K562 (cell line): ENCODE measurements at regions not wholly inside any gene's neighbourhood (a gene's known extent, or its start where the extent isn't known, plus 50 kb on each side); places are given as distances from the start of the nearest gene placed in this dataset.

Experiments
- ATAC-seq: fragments of 200-7000 bp; cut with Tn5 transposase; 3 replicates; pipeline ENCODE4 v1.9.1; 2020; ENCODE audit warnings: moderate library complexity
- BruUV-seq: library from RNA; stranded (reverse); fragments of 400-500 nt; replicated peaks from 2 replicates; lab custom pipeline; 2021; lab: Mats Ljungman, UMichigan
- CTCF ChIA-PET: fragments of 300-600 bp; formaldehyde crosslinking; extraction: SDS; loops from one replicate; lab custom pipeline; 2021; ENCODE audit warnings: low intra/inter-chr PET ratio; lab: Yijun Ruan, JAX
- POLR2A ChIA-PET: fragments of 300-600, 350-650 bp; sonication (Branson Sonifier 250); formaldehyde crosslinking; extraction: SDS; loops from one replicate; lab custom pipeline; 2021; ENCODE audit warnings: antibody characterized with exemption, inconsistent platforms; lab: Yijun Ruan, JAX
- DNase-seq, 4 experiments: peaks; one replicate each; pipeline versions ENCODE4 v3.0.0 to v3.0.0-alpha.2; 2011 to 2018; ENCODE audit warnings: low spot score in 3 of 4, mixed read lengths in 3 of 4; ENCODE audit errors: extremely low read depth in 1 of 4
- FAIRE-seq: peaks from 2 replicates; lab custom pipeline; 2011; peaks lifted over from hg19 to GRCh38; lab: Jason Lieb, UNC
- H2AFZ ChIP-seq: 2 replicates; pipeline ENCODE4 v1.6.0; 2011; ENCODE audit warnings: low read depth, low read length, control low read depth, inconsistent platforms
- H3K27ac ChIP-seq: fragments of 200-600 bp; 3 replicates; pipeline ENCODE4 v1.8.0; 2011; ENCODE audit warnings: low read depth, mild to moderate bottlenecking, control low read depth, inconsistent platforms, low read length, moderate library complexity, mixed read lengths; ENCODE audit errors: extremely low read depth
- H3K27me3 ChIP-seq, 2 experiments: fragments of 300-600 bp in 1 of 2; 2 replicates in 1 of 2; 3 replicates in 1 of 2; pipeline versions ENCODE4 v1.6.0 to v1.8.0; 2011; ENCODE audit warnings: inconsistent platforms in 2 of 2, low read length in 2 of 2, mild to moderate bottlenecking in 1 of 2, mixed read lengths in 1 of 2, moderate library complexity in 1 of 2; ENCODE audit not compliant: control insufficient read depth in 2 of 2, insufficient read depth in 2 of 2
- H3K36me3 ChIP-seq: fragments of 300-600 bp; 3 replicates; pipeline ENCODE4 v1.8.0; 2011; ENCODE audit warnings: mild to moderate bottlenecking, low read length, inconsistent platforms; ENCODE audit not compliant: control insufficient read depth, insufficient read depth
- H3K4me1 ChIP-seq, 2 experiments: fragments of 200-600 bp in 1 of 2; replicated peaks in 1 of 2; 2 replicates in 1 of 2; 3 replicates in 1 of 2; pipeline versions ENCODE4 v1.5.1 to v1.8.0; 2011; ENCODE audit warnings: inconsistent platforms in 2 of 2, low read length in 2 of 2, mild to moderate bottlenecking in 1 of 2, mixed read lengths in 1 of 2, moderate library complexity in 1 of 2; ENCODE audit not compliant: control insufficient read depth in 2 of 2, insufficient read depth in 2 of 2
- H3K4me2 ChIP-seq: 2 replicates; pipeline ENCODE4 v1.6.1; 2011; ENCODE audit warnings: low read length, control low read depth, inconsistent platforms, mixed read lengths; ENCODE audit not compliant: insufficient read depth
- H3K4me3 ChIP-seq: fragments of 200-600 bp; sonication (generic), shearing (Covaris generic); 2 replicates; pipeline ENCODE4 v1.5.1; 2016; ENCODE audit warnings: control low read depth, inconsistent platforms
- H3K79me2 ChIP-seq: fragments of 200-600 bp; 3 replicates; pipeline ENCODE4 v1.8.0; 2011; ENCODE audit warnings: low read length, inconsistent platforms; ENCODE audit not compliant: control insufficient read depth, insufficient read depth
- H3K9ac ChIP-seq, 2 experiments: 2 replicates each; pipeline versions ENCODE4 v1.6.0 to v1.6.1; 2011; ENCODE audit warnings: low read depth in 2 of 2, low read length in 2 of 2, control low read depth in 1 of 2, inconsistent platforms in 1 of 2, mild to moderate bottlenecking in 1 of 2, mixed read lengths in 1 of 2; ENCODE audit not compliant: insufficient read depth in 1 of 2
- H3K9me1 ChIP-seq: one replicate; pipeline ENCODE4 v1.6.0; 2011; ENCODE audit warnings: inconsistent platforms, mild to moderate bottlenecking, low read length, moderate library complexity; ENCODE audit not compliant: control insufficient read depth, insufficient read depth
- H3K9me3 ChIP-seq: replicated peaks from 2 replicates; pipeline ENCODE4 v1.5.1; 2011; ENCODE audit warnings: low read depth, low read length, inconsistent platforms; ENCODE audit not compliant: control insufficient read depth, insufficient read depth
- H4K20me1 ChIP-seq: replicated peaks from 2 replicates; pipeline ENCODE4 v1.6.1; 2011; ENCODE audit warnings: low read length, inconsistent platforms, mixed read lengths; ENCODE audit not compliant: control insufficient read depth, insufficient read depth
- BCOR ChIP-seq: fragments of 450-650 bp; IDR thresholded peaks from 2 replicates; pipeline ENCODE4 v1.6.1; 2016
- GATA2 ChIP-seq: sonication (generic); formaldehyde crosslinking; IDR thresholded peaks from 2 replicates; pipeline ENCODE4 v1.4.0; 2020; ENCODE audit warnings: mild to moderate bottlenecking, missing genetic modification reagents
- GTF3C2 ChIP-seq: IDR thresholded peaks from 3 replicates; pipeline ENCODE4 v1.6.1; 2011; ENCODE audit warnings: borderline replicate concordance, mild to moderate bottlenecking, moderate library complexity; ENCODE audit not compliant: insufficient read length; ENCODE audit errors: extremely low read depth
- HMGN3 ChIP-seq: IDR thresholded peaks from 2 replicates; pipeline ENCODE4 v1.6.1; 2011; ENCODE audit warnings: borderline replicate concordance, low read depth, mild to moderate bottlenecking, mixed read lengths, low read length; ENCODE audit not compliant: insufficient read length; ENCODE audit errors: extremely low read depth
- RBM22 ChIP-seq: fragments of 200-400 bp; formaldehyde crosslinking; IDR thresholded peaks from 2 replicates; pipeline ENCODE4 v1.6.1; 2018; ENCODE audit warnings: low read length, low read depth; ENCODE audit not compliant: poor library complexity, severe bottlenecking
- TEAD1 ChIP-seq, 2 experiments: fragments of 450-650 bp in 1 of 2; sonication (generic) in 1 of 2; formaldehyde crosslinking; IDR thresholded peaks; 2 replicates each; pipeline versions ENCODE4 v1.4.0 to v1.8.0; 2020 to 2022; ENCODE audit warnings: mild to moderate bottlenecking in 2 of 2, missing genetic modification reagents in 1 of 2
- YBX1 ChIP-seq: fragments of 450-650 bp; IDR thresholded peaks from 2 replicates; pipeline ENCODE4 v1.7.1; 2016; ENCODE audit warnings: mild to moderate bottlenecking
- ZKSCAN3 ChIP-seq: fragments of 250-450 bp; sonication (Bioruptor Pico); IDR thresholded peaks from 2 replicates; pipeline ENCODE4 v1.4.0; 2020
- WGBS: fragments of 100-300 bp; shearing (Covaris generic); methylation state at CpG from one replicate; pipeline ENCODE4 v1.1.6; 2016; ENCODE audit warnings: low coverage, mixed read lengths; ENCODE audit not compliant: insufficient coverage; ENCODE audit errors: missing lambda C conversion rate; 5-methylcytosine and 5-hydroxymethylcytosine counted together
- in situ Hi-C: fragments of 300-500 bp; cut with MboI; formaldehyde crosslinking; loops from 4 replicates; pipeline ENCODE4 v1.15.0; 2018; ENCODE audit warnings: inconsistent platforms, mixed read lengths
- intact Hi-C: fragments of 100-400 bp; cut with micrococcal nuclease; formaldehyde crosslinking; loops from 2 replicates; pipeline ENCODE4 v1.14.2; 2022

GRCh38 chrX:7432901-7433300 is 284.9 kb upstream of the PUDP start:
- no peaks in the 10 kb centered on the region for H3K9me3 ChIP-seq
- H3K27me3 ChIP-seq: no peaks in the 10 kb centered on the region
- H3K4me3 ChIP-seq: no peak overlapping the region
- no peak overlapping the region for H2AFZ ChIP-seq
- no peak overlapping the region for H3K4me2 ChIP-seq
- no peak overlapping the region for H3K9ac ChIP-seq
- intact Hi-C loops (no loop called here), in situ Hi-C loops (no loop called here)
- H3K79me2 ChIP-seq: no peaks in the 10 kb centered on the region
- 0% methylated on average over 2 of the region's 2 CpGs for WGBS
- TF ChIP-seq YBX1 (no peak), TEAD1 (CRISPR knock-in tag; IDR thresholded peaks at IDR 0.05) (no peak), GTF3C2 (no peak), HMGN3 (no peak), GATA2 (CRISPR knock-in tag) (no peak), RBM22 (no peak), BCOR (no peak), ZKSCAN3 (CRISPR knock-in tag) (no peak)
- H4K20me1 ChIP-seq: no peaks in the 10 kb centered on the region
- no TSS peak for BruUV-seq
- H3K36me3 ChIP-seq: no peaks in the 10 kb centered on the region
- DNase-seq: no peak
- no peaks in the 10 kb centered on the region for H3K9me1 ChIP-seq
- H3K4me1 ChIP-seq: no peaks in the 10 kb centered on the region
- ChIA-PET POLR2A (no interaction called here), CTCF (no interaction called here)
- no peak for FAIRE-seq
- no peak overlapping the region for H3K27ac ChIP-seq
- no peak for ATAC-seq
